ENCODE measurements at regions not wholly inside any gene's neighbourhood (a gene's known extent, or its start where the extent isn't known, plus 50 kb on each side); places are given as distances from the start of the nearest gene placed in this dataset.
"Not testable (repeated sequence)": the region's sequence is repeated elsewhere in the genome, so short reads cannot be mapped to it uniquely, and the experiment has no call there.

DNA sequence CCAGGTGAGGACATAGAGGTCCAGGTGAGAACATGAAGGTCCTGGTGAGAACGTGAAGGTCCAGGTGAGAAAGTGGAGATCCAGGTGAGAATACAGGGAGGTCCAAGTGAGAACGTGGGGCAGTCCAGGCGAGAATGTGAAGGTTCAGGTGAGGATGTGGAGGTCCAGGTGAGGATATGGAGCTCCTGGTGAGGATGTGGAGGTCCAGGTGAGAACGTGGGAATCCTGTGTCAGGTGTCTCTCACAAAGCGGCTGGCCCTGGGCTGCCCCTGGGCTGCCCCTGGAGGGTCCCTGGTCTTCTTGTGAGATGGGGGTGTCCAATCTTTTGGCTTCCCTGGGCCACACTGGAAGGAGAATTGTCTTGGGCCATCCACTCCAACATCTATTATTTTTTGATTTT is 133.4 kb downstream of the MRPL36 start:
- no peak for FAIRE-seq

DNA sequence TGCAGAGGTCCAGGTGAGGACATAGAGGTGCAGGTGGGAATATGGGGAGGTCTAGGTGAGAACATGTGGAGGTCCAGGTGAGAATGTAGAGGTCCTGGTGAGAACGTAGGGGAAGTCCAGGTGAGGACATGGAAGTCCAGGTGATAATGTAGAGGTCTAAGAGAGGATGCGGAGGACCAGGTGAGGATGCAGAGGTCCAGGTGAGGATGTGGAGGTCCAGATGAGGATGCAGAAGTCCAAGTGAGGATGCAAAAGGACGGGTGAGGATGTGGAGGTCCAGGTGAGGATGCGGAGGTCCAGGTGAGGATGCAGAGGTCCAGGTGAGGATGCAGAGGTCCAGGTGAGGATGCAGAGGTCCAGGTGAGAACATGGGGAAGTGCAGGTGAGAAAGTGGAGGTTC is 133.8 kb downstream of the MRPL36 start:
- FAIRE-seq = no peak

DNA sequence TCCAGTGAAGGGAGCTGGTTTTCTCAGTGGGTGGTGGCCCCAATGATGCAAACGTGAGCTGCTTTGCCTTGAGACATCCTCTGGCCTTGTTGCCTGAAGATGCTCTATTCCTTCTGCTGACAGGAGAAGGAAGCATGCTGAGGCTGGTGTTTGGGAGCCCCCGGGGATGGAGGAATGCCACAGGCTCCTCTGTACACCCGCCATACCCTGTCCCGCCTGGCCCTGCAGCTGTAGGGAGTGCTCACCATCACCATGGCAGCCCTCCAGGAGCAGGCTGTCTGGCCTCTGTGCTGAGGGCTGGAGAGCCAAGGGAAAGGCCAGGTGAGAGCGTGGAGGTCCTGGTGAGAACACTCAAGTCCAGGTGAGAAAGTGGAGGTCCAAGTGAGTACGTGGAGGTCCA is 134.4 kb downstream of the MRPL36 start:
- FAIRE-seq = no peak

DNA sequence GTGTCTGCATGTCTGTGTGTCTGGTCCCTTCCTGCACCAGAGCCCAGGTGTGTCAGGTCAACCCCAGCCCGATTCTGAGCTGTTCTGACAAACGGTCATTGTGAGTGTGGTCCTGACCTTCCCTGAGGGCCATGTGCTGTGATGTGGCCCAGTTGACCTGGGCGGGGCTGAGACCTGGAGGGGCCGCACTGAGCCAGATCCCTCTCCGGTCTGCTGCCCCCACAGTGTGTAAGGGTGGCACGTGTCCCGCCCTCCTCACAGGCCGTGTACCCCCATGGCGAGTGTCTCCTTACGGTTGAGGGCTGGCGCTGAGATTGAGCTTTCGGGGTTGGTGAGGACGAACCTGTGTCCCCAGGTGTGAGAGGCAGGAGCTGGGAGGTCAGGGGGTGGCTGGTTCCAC is 136.5 kb downstream of the MRPL36 start:
- FAIRE-seq = no peak

DNA sequence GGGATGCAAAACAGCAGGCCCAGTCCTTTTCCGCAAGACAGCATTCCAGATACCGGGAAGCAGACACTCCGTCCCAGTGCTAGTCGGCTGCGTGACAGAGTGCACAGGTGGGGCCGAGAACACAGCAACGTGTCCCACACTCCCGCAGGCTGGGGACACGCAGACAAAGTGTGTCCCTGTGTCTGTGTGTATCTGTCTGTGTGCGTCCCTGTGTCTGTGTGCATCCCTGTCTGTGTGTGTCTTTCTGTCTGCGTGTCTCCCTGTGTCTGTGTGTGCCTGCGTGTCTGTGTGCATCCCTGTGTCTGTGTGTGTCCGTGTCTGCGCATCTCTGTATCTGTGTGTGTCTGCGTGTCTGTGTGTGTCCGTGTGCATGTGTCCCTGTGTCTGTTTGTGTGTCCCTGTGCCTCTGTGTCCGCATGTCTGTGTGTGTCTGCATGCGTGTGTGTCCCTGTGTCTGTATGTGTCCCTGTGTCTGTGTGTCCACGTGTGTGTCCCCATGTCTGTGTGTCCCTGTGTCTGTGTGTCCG is 137.0 kb downstream of the MRPL36 start:
- no peak for FAIRE-seq

DNA sequence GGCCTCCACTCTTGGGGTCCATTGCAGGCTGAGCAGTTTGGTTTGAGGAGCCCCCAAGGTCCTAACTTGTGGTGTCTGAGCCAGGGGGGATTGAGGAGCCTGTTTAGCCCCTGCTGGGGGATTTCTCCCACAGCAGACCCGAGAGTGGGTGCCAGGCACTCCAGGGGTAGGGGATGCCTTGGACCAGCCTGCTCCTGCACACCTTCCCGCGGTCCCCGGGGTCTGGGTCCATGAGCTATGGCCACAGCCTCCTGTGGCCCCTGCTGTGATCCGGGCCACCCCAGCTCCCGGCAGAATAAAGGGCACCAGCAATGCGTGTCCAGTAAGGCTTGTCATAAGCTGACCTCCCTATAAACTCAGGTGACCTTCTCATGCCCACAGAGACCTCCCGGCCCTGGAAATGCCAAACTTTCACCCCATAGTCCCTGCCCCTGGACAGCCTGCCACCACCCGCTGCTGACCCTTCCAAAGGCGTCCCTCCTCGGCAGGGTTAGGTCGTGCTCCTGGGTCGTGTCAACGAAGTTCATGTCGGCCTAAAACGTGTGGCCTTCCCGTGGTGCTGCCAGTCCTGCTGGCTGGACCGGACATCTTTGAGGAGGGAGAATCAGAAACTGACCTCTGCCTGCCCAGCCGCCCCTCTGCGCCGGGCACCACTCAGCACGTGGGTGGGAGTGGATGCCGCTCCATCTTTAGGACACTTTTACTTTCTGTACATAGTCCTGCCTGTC is 137.6 kb downstream of the MRPL36 start:
- FAIRE-seq = no peak

DNA sequence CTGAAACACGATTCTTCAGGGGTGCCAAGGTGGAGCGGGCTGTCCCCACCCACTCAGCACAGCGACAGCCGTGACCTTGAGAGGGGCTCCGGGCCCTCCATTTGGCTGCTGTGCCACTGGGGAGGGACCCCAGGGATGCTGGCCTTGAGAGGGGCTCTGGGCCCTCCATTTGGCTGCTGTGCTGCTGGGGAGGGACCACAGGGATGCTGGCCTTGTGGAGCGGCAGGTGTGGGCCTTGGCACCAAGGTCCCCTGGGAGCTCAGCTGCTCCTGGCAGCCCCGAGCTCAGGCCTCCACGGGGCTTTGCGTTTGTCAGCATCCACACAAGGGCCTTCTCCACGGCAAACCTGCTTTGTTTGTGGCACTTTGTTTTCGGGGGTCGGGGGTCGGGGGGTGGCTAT is 137.6 kb upstream of the LPCAT1 start:
- FAIRE-seq = no peak

DNA sequence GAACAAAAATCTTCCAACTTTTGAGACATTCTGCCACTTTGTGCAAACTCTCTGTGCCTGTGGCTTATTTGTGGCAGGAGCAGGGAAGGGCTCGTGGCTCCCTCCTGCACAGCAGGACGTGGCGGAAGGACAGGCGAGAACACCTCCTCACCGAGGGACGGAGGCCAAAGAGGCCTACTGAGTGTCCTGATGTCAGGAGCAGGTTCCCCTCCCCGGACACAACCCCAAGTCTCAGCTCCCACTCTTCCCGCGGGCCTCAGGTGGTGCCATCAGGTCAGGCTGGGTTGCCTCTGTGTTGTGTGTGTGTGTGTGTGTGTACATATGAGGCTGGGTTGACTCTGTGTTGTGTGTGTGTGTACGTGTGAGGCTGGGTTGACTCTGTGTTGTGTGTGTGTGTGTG is 136.8 kb upstream of the LPCAT1 start:
- no peak for FAIRE-seq

DNA sequence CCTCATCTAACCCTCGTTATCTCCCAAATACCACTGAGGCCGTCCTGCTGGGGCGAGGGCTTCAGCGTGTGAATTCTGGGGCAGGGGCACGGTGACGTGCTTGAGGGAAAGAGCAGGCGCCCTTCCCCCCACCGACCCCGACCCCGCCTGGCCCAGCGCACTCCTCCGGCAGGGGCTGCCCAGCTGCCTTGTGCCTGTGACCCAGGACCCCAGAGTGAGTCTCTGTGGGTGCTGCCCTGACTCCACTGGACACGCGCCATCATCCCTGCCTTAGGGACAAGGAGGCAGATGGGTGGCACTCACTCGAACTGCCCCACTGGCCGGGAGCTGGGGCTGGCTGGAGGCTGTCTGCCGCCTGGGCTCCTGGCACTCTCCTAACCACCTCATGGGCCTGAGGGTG is 136.2 kb upstream of the LPCAT1 start:
- no peak for FAIRE-seq

DNA sequence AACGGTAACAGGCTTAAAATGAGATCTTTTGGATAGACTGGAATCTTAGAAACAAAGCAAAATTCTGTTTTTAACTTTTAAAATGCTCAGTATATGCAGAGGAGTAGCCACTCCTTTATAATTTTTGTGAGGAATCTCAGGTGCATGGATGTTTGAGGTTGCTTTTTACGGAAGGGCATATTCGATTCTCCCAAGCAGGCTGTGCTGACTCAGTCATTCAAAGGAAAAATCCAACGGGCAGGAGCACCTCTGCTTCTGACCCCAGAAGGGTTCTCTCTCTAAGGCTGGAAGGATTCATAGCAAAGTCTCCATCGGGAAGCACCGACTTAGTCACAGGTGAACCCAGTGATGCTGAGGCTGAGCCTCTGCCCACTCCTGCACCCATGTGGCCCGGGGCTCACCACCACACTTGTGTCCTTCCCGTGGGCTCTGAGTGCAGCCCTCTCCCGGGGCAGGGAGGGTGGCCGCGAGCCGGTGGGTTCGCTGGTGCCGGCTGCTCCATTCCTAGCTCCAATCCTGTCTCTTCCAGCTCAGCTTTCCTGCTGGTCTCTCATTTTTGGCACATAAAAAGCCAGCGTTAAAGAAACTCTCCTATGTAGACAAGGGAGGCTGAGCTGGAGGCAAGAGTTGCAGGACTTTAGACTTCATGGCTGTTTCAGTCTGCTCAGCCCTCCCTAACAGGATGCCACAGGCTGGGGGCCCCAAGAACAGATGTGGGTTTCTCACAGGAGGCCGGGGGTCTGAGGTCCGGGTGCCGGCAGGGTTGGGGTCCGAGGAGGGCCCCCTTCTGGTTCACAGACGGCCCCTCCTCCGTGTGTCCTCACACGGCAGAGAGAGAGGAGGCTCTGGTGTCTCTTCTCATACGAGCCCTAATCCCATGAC is 135.6 kb upstream of the LPCAT1 start:
- FAIRE-seq = no peak

DNA sequence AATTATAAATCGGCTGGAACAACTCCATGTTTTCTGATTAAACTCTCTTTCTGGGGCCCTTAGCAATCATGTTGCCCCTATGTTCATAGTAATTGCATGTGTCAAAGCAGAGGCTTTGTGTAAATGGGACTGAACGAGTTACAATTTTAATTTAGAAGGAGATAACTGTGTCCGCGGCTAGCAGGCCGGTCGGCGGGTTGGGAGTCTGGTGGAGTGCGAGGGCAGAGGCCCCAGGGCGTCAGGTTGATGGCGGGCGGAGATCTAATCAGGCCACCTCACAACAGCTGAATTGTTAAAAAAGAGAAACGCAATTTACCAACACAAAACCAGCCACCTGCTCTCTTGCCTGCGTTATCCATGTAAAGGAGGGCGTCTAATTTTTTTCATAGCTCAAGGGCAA is 134.9 kb upstream of the LPCAT1 start:
- FAIRE-seq = no peak

DNA sequence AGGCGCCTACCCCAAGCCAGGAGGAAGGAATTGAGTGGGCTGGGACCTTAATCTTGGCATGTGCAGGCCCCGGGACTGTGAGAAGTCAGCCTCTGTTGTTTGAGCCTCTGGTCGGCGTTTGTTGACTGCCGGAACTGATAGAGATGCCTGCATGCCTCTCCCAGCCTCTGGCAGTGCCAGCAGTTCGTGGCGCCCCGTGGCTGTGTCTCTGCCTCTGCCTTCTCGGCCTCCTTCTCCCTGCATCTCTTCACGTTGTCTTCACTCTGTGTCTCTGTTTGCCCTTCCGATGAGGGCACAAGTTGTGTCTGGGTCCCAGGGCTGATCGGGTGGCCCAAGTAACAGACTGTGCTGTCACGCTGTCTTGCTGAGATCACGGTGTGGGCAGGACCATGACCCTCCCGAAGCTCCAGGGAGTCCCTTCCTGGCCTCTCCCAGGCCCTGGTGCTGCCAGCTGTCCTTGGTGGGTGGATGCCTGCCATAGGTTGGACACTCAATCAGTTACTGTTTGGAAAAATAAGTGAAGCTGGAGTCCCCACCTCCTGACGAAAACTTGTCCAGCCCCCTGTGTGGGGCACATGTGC is 133.5 kb upstream of the LPCAT1 start:
- no peak for FAIRE-seq

DNA sequence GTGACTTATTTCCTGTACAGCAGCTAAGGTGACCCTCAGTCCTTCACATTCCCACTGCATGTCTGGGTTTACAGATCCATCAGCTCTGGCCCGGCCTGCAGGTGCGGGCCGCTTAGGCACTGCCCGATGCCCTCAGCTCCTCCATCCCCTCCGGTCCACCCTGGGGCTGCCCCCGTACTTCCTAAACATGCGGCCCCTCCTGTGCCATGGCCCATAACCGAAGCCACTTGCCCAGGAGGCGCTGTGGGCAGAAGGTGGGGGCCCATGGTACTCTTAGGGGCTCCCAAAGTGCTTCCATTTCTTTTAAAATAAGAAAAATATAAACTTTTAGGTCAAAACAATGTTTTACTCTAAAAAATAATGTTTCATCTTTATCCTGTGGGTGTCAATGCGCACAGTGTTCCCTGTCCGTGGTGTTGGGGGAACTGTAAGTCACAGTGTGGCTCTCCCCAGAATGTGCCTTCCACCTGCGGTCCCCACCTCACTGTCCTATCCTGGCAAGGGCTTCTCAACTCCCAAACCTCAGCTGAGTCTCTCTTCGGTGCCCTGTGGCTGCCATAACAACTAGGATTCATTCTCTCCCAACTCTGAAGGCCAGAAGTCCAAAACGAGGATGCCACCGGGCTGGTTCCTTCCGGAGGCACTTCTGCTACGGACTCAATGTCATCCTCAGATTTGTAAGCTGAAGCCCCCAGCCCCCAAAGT is 132.7 kb upstream of the LPCAT1 start:
- FAIRE-seq = no peak

DNA sequence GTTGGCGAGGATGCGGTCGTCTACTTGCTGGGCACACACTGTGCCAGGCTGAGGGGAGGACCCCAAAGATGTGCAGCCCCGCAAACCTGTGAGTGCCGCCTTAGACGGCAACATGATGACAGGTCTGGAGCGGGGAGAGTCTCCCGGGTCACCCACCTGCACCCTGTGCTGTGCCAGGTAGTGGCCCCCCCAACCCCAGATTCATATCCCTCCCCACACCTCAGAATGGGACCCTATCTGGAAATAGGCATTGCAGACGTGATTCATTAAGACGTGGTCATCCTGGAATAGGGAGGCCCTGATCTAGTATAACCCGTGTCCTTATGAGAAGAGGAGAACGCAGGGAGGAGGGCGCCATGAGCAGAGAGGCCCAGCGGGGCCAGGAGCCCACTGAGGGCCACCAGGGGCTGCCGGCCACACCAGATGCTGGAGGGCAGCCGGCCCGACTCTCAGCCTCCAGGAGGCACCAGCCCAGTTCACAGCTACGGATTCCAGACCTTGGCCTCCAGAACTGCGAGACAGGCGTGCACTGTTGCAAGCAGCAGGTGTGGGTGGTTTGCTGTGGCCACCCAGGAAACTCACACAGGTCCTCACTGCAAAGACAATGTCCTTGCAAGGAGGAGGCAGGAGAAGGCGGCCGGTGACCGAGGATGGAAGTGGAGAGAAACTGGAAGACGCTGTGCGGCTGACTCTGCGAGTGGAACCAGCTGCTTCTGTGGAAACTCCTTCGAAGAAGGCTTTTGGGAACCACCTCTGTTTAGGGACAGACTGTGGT is 131.9 kb upstream of the LPCAT1 start:
- no peak for FAIRE-seq

DNA sequence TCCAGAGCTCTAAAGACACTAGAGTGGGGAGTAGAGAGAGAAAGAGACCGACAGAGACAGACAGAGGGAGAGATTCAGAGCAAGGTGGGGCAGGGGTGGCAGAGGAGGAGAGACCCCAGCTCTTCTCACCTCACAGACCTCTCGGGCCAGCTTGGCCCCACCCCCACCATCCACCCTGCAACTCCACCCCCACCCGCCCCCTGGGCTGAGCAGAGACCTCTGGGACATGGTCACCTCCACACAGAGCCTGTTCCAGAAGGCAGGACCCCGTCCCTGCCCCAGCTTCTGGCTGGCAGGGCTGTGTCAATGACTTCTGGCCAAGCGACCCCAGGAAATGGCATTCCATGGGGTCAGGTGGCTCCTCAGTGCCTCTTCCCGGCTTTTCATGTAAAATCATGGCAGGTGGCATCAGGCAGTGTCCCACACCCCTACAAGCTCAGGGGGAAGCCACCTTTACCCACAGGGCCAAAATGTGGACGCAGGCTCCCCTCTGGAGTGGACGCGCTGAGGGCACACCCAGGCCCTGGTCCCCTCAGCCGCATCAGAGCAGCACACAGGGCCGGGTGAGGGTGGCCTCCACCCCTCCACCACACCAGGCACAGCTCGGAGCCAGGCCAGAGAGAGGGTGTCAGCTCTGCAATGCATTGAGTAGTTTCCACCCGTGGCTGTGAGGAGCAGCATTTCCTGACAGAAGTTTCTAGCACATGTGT is 131.2 kb upstream of the LPCAT1 start:
- no peak for FAIRE-seq

DNA sequence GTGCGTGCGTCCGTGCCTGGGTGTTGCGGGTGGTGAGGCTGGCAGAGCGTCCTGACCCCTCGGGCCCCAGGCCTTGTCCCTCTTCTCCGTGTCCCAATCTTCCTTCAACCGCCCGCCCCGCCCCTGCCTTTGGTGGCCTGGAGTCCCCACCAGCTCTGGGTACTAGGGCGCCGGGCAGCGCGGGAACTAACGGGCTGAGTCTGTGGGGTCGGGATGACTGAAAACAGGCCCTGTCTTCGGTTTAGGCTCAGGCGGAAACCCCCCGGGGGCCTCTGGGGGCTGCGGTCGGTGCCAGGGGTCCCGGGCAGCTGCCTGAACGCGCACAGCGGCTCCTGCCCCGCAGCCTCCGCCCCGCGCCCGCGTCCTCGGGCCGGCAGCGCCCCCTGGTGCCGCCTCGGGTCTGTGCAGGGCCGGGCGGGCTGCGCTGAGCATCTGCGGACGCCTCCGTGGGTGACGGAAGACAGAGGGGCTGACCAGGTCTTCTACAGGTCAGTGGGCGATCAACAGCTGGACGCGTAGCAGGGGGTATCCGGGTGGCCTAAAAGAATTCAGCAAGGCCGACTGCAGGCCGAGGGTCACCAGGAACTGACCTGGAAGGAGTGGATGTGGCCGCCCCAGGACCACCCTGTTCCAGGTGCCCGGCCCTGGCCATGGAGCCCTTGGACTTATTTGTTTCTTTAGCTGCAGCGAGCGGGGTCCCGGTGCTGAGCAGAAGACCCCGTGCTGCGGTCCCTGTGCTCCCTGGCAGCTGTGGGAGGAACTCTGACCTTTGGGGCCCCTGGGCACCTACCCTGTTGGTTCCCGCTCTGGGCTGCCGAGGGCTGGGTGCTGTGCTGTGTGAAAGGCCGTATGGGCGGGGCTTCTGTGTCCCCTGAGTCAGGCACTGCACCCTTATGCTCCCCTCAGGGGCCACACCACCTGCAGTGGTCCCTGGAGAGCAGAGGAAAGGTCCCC is 130.2 kb upstream of the LPCAT1 start:
- not testable (repeated sequence) for FAIRE-seq

DNA sequence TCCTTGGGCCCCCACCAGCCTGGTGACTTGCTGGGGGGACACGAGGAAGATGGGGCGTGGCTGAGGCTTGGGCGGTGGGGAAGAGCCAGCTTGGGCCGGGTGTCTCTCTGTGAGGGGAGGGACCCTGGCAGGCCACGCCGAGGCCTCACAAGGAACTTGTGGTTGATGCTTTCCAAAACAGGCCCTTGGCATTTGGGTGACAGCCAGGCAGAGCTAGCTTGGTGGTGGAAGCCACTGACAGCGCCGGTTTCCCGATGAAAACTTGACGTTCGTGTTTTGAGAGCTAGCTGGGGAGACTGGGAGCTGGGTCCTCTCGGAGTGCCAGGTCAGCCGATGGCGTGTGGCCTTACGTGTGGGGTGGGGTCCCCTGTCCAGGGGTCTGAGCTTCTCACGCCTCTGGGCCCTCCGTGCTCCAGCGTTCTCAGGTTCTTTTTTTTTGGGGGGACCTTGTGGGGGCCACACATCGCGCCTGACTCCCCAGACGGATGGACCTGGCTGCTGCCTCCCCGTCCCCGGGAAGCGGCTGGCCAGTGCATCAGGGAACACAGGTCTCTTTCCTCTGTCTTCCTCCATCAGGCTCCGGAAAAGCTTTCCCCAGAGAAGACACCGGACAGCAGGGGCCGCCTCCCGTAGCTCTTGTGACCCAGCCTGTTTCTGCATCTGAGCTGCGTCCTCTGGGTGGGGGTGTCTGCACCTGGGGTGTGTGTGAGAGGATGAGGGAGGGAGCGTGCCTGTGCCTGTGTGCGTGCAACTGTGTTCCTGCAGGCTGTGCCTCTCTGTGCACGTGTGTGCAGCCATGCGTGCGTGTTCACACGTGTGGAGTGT is 129.3 kb upstream of the LPCAT1 start:
- no peak for FAIRE-seq

DNA sequence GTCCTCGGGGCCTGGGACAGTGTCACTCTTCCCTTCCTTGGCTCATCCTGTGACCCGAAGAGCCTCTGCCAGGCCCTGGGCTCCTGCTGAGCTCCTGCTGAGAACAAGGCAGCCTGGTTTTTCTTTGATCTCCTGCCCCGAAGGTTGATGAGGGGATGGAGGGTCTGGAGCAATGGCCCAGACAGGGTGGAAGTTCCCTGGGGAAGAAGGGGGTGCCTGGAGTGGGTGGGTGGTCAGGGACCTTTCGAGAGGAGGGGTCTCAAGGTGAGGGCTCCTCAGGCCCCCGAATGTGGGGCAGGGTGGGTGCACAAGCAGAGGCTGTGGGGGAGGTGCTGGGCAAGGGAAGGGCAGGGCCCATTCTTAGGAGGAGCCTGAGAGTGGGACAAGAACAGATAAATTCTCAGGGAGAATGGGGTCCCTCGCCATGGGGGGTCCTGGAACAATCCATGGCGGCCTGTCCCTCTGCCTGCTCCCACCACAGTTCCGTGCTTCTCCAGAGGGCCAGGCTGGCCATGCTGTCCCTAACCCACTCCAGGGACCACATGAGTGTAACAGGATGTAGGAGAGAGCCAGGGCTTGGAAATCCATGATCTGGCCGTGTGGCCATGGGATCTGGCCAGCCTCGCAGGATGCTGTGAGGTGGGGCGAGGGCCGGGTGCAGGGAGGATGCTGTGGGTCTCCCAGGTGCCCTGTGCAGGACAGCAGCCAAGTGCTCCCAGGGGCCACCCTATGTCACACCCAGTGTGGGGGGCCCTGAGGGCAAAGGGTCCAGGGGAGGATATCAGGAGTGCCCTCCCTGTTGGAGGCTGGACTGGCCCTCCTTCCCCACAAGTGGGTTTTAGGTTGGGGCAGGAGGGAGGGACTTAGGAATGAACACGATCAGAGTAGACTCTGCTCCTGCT is 128.5 kb upstream of the LPCAT1 start:
- no peak for FAIRE-seq
